A673 (cell line): ENCODE measurements at regions not wholly inside any gene's neighbourhood (a gene's known extent, or its start where the extent isn't known, plus 50 kb on each side); places are given as distances from the start of the nearest gene placed in this dataset.

Experiments used
- CTCF ChIP-seq: fragments of 300-800, 200-600 bp; sonication (generic); conservative IDR thresholded peaks from 2 replicates; pipeline ENCODE4 v1.5.1; 2017; ENCODE audit warnings: low read depth, mild to moderate bottlenecking, antibody characterized with exemption, low read length, moderate library complexity, mixed read lengths
- EZH2 ChIP-seq: fragments of 200-600 bp; sonication (generic); IDR thresholded peaks from 2 replicates; pipeline ENCODE4 v1.6.1; 2017; ENCODE audit warnings: borderline replicate concordance, low read depth, mild to moderate bottlenecking, mixed read lengths, antibody characterized with exemption, low read length; ENCODE audit not compliant: poor library complexity, severe bottlenecking

DNA sequence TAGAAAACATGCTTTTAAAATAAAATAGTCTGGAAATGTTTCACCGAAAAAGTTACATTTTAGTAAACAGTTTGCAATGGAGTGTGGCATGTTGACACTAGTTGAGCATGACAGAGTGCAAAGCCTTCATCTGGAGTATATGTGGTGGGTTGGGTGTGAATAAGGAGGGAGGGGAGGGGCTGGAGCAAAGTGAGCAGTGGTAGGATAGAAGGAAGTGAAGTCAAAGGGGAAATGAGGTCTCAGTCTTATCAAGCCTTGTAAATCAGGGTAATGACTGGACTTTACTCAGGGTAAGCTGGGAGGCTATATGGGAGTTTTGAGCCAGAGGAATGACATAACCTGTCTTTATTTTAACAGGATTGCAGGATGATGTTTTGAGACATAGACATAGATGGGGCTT, 222.8 kb downstream of the PCDH20 start:
- no peak for TF ChIP-seq CTCF
- TF ChIP-seq EZH2 = no peak
